ENCODE measurements at regions not wholly inside any gene's neighbourhood (a gene's known extent, or its start where the extent isn't known, plus 50 kb on each side); places are given as distances from the start of the nearest gene placed in this dataset.

GRCh38 chr15:62691008-62691407 lies 351.5 kb upstream of the TPM1 start:
- DNase-seq (ENCODE audit: extremely low spot score, unreplicated experiment): no peak
- peak; percentile 23 for TF ChIP-seq CTCF (IDR thresholded peaks at IDR 0.05)
- no peaks in the 10 kb centered on the region for H3K27me3 Mint-ChIP-seq (ENCODE audit: unreplicated experiment)
- H3K4me3 Mint-ChIP-seq (ENCODE audit: unreplicated experiment): no peak overlapping the region
- no peaks in the 10 kb centered on the region for H3K4me1 Mint-ChIP-seq (ENCODE audit: unreplicated experiment)
- no peaks in the 10 kb centered on the region for H3K9me3 Mint-ChIP-seq (ENCODE audit: unreplicated experiment)
- H3K36me3 Mint-ChIP-seq (ENCODE audit: unreplicated experiment): peaks cover 6% of the 10 kb centered on the region
- no peak overlapping the region for H3K27ac Mint-ChIP-seq (ENCODE audit: unreplicated experiment)

- Mint-ChIP-seq H3K27ac (ENCODE audit: unreplicated experiment) (no peak overlapping the region), H3K4me1 (ENCODE audit: unreplicated experiment) (no peaks in the 10 kb centered on the region)
These were observed 344.9 kb upstream of the TPM1 start for GRCh38 chr15:62697636-62698035.

GRCh38 chr15:62698646-62699045 lies 343.9 kb upstream of the TPM1 start:
- Mint-ChIP-seq H3K27me3 (ENCODE audit: unreplicated experiment) (no peaks in the 10 kb centered on the region), H3K9me3 (ENCODE audit: unreplicated experiment) (no peaks in the 10 kb centered on the region), H3K27ac (ENCODE audit: unreplicated experiment) (no peak overlapping the region), H3K4me1 (ENCODE audit: unreplicated experiment) (no peaks in the 10 kb centered on the region), H3K4me3 (ENCODE audit: unreplicated experiment) (no peak overlapping the region), H3K36me3 (ENCODE audit: unreplicated experiment) (peaks cover 16% of the 10 kb centered on the region)
- TF ChIP-seq CTCF (IDR thresholded peaks at IDR 0.05): no peak
- DNase-seq (ENCODE audit: extremely low spot score, unreplicated experiment): no peak

More at GRCh38 chr15:62697636-62698035, 344.9 kb upstream of the TPM1 start:
- no peak for TF ChIP-seq CTCF (IDR thresholded peaks at IDR 0.05)
- no peaks in the 10 kb centered on the region for H3K27me3 Mint-ChIP-seq (ENCODE audit: unreplicated experiment)
- H3K9me3 Mint-ChIP-seq (ENCODE audit: unreplicated experiment): no peaks in the 10 kb centered on the region
- H3K36me3 Mint-ChIP-seq (ENCODE audit: unreplicated experiment): peaks cover 14% of the 10 kb centered on the region
- DNase-seq (ENCODE audit: extremely low spot score, unreplicated experiment): no peak
- H3K4me3 Mint-ChIP-seq (ENCODE audit: unreplicated experiment): no peak overlapping the region

GRCh38 chr15:62706317-62706716 lies 336.2 kb upstream of the TPM1 start:
- Mint-ChIP-seq H3K4me3 (ENCODE audit: unreplicated experiment) (no peak overlapping the region), H3K27ac (ENCODE audit: unreplicated experiment) (no peak overlapping the region), H3K36me3 (ENCODE audit: unreplicated experiment) (peaks cover 8% of the 10 kb centered on the region), H3K4me1 (ENCODE audit: unreplicated experiment) (no peaks in the 10 kb centered on the region), H3K27me3 (ENCODE audit: unreplicated experiment) (no peaks in the 10 kb centered on the region), H3K9me3 (ENCODE audit: unreplicated experiment) (no peaks in the 10 kb centered on the region)
- TF ChIP-seq CTCF (IDR thresholded peaks at IDR 0.05): peak; percentile 21
- DNase-seq (ENCODE audit: extremely low spot score, unreplicated experiment): no peak

- no peak overlapping the region for H3K4me3 Mint-ChIP-seq (ENCODE audit: unreplicated experiment)
These were observed 334.1 kb upstream of the TPM1 start for GRCh38 chr15:62708470-62708869.

More at GRCh38 chr15:62708470-62708869, 334.1 kb upstream of the TPM1 start:
- H3K27ac Mint-ChIP-seq (ENCODE audit: unreplicated experiment): no peak overlapping the region
- H3K27me3 Mint-ChIP-seq (ENCODE audit: unreplicated experiment): no peaks in the 10 kb centered on the region
- H3K4me1 Mint-ChIP-seq (ENCODE audit: unreplicated experiment): no peaks in the 10 kb centered on the region
- TF ChIP-seq CTCF (IDR thresholded peaks at IDR 0.05): no peak
- H3K9me3 Mint-ChIP-seq (ENCODE audit: unreplicated experiment): no peaks in the 10 kb centered on the region
- peaks cover 8% of the 10 kb centered on the region for H3K36me3 Mint-ChIP-seq (ENCODE audit: unreplicated experiment)
- DNase-seq (ENCODE audit: extremely low spot score, unreplicated experiment): no peak

Data from osteocyte (in vitro differentiated cells).